ENCODE measurements at regions not wholly inside any gene's neighbourhood (a gene's known extent, or its start where the extent isn't known, plus 50 kb on each side); places are given as distances from the start of the nearest gene placed in this dataset.
A peak's percentile ranks its signal among the peaks of the same experiment; 100 is the strongest.

DNA sequence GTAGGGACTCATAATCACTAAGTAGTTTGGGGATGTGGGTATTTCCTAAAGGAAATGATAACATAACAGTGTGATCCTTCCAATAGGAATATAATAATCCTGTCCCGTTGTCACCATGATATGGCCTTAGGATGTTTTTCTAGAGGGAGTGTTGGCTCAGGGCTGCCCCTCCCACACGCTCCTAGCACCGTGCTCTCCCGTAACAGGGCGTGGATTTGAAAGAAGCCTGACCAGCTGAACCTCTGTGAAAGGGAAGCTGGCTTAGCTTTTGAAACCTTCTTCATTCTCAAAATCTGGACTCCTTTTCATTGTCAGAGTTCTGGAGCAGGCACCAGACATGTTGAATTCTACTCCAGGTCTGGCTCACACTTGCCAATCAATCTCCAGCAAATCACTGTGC is 103.4 kb upstream of the SASH1 start:
- Histone ChIP-seq H3K36me3 (ENCODE audit: control insufficient read depth, insufficient read depth, low read length) (no peaks in the 10 kb centered on the region), H3K56ac (ENCODE audit: extremely low read depth, insufficient read depth, low read length) (no peak overlapping the region), H2AFZ (replicated peaks; ENCODE audit: low read length, poor library complexity) (no peak overlapping the region), H2AK9ac (replicated peaks; ENCODE audit: low read depth, low read length, poor library complexity) (no peak overlapping the region), H2BK15ac (ENCODE audit: low read depth, low read length) (no peak overlapping the region), H4K8ac (ENCODE audit: low read depth in 2 of 2, low read length in 2 of 2) (no peak overlapping the region), H2BK20ac (ENCODE audit: low read depth, low read length) (no peak overlapping the region), H3K9me1 (ENCODE audit: insufficient read depth, low read length) (no peaks in the 10 kb centered on the region; the same call in 1 of the 2 replicates), H3K27me3 (ENCODE audit: control insufficient read depth, insufficient read depth, low read length) (no peaks in the 10 kb centered on the region), H4K91ac (ENCODE audit: insufficient read depth, low read depth, low read length) (no peak overlapping the region; the same call in 1 of the 2 replicates), H3K4me3 (ENCODE audit: insufficient read depth, low read depth, low read length) (no peak overlapping the region), H2BK5ac (ENCODE audit: low read depth, low read length, poor library complexity, severe bottlenecking) (no peak overlapping the region), H3K14ac (replicated peaks; ENCODE audit: low read depth, low read length) (no peak overlapping the region), H3K9me3 (ENCODE audit: control insufficient read depth, insufficient read depth, low read length) (no peaks in the 10 kb centered on the region), H3K4me2 (ENCODE audit: low read depth, low read length) (no peak overlapping the region), H3K79me1 (ENCODE audit: low read depth in 1 of 2, low read length in 2 of 2) (no peaks in the 10 kb centered on the region), H3K27ac (ENCODE audit: insufficient read depth, low read length) (no peak overlapping the region), H4K5ac (ENCODE audit: low read depth, low read length) (no peak overlapping the region), H3K4ac (ENCODE audit: low read depth, low read length) (no peak overlapping the region), H2AK5ac (ENCODE audit: low read depth, low read length) (no peak overlapping the region; the same call in 1 of the 2 replicates), H4K20me1 (ENCODE audit: insufficient read depth, low read length) (no peaks in the 10 kb centered on the region), H3K9ac (ENCODE audit: low read depth, low read length) (no peak overlapping the region), H3K23ac (ENCODE audit: low read depth, low read length) (no peak overlapping the region), H3K18ac (ENCODE audit: low read depth, low read length) (no peak overlapping the region), H3K4me1 (ENCODE audit: control insufficient read depth, insufficient read depth, low read length) (peaks cover 10% of the 10 kb centered on the region), H2BK120ac (ENCODE audit: low read depth, low read length) (peak overlapping the region; percentile 14)
- WGBS, 2 experiments (ENCODE audit: extremely low coverage in 2 of 2, insufficient read length in 1 of 2), result 100% methylated on average over 1 of the region's 5 CpGs; no CpG with 5 or more reads in 1 of the 2 experiments
- in situ Hi-C loops (cut with MboI; ENCODE audit: low sequenced_read_pairs), result no loop called here
- TF ChIP-seq NFE2L2 (IDR thresholded peaks at IDR 0.05; ENCODE audit: low read depth, low read length) (no peak), MAFK (IDR thresholded peaks at IDR 0.05; ENCODE audit: low read depth, low read length) (no peak), RAD21 (IDR thresholded peaks at IDR 0.05; ENCODE audit: low read length) (no peak), POLR2A (IDR thresholded peaks at IDR 0.05; ENCODE audit: low read depth, low read length) (no peak), CEBPB (IDR thresholded peaks at IDR 0.05; ENCODE audit: low read depth, low read length) (no peak), MAZ (IDR thresholded peaks at IDR 0.05; ENCODE audit: borderline replicate concordance, low read depth, low read length) (no peak), BHLHE40 (IDR thresholded peaks at IDR 0.05; ENCODE audit: low read depth, low read length) (no peak), SMC3 (IDR thresholded peaks at IDR 0.05; ENCODE audit: low read depth, low read length) (no peak)
- TF ChIP-seq, protein P1, sequence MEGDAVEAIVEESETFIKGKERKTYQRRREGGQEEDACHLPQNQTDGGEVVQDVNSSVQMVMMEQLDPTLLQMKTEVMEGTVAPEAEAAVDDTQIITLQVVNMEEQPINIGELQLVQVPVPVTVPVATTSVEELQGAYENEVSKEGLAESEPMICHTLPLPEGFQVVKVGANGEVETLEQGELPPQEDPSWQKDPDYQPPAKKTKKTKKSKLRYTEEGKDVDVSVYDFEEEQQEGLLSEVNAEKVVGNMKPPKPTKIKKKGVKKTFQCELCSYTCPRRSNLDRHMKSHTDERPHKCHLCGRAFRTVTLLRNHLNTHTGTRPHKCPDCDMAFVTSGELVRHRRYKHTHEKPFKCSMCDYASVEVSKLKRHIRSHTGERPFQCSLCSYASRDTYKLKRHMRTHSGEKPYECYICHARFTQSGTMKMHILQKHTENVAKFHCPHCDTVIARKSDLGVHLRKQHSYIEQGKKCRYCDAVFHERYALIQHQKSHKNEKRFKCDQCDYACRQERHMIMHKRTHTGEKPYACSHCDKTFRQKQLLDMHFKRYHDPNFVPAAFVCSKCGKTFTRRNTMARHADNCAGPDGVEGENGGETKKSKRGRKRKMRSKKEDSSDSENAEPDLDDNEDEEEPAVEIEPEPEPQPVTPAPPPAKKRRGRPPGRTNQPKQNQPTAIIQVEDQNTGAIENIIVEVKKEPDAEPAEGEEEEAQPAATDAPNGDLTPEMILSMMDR (conservative IDR thresholded peaks at IDR 0.05; ENCODE audit: low read depth, low read length), result no peak
- TF ChIP-seq, protein P2, sequence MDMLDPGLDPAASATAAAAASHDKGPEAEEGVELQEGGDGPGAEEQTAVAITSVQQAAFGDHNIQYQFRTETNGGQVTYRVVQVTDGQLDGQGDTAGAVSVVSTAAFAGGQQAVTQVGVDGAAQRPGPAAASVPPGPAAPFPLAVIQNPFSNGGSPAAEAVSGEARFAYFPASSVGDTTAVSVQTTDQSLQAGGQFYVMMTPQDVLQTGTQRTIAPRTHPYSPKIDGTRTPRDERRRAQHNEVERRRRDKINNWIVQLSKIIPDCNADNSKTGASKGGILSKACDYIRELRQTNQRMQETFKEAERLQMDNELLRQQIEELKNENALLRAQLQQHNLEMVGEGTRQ (IDR thresholded peaks at IDR 0.05; ENCODE audit: low read depth, low read length), result no peak
- TF ChIP-seq, protein P3, sequence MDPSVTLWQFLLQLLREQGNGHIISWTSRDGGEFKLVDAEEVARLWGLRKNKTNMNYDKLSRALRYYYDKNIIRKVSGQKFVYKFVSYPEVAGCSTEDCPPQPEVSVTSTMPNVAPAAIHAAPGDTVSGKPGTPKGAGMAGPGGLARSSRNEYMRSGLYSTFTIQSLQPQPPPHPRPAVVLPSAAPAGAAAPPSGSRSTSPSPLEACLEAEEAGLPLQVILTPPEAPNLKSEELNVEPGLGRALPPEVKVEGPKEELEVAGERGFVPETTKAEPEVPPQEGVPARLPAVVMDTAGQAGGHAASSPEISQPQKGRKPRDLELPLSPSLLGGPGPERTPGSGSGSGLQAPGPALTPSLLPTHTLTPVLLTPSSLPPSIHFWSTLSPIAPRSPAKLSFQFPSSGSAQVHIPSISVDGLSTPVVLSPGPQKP (IDR thresholded peaks at IDR 0.05; ENCODE audit: borderline replicate concordance, low read depth, low read length), result no peak
- ChIA-PET POLR2A (ENCODE audit: unreplicated experiment) (no interaction called here), CTCF (no interaction called here)
- dilution Hi-C loops (cut with HindIII; ENCODE audit: low sequenced_read_pairs, unreplicated experiment), result no loop called here
- no peak for ATAC-seq (ENCODE audit: low read depth)
- intact Hi-C loops (cut with micrococcal nuclease), result no loop called here
- BruUV-seq (replicated peaks), result no TSS peak
- no peak for DNase-seq

All from IMR-90 (cell line).